NB4 (cell line): ENCODE measurements at regions not wholly inside any gene's neighbourhood (a gene's known extent, or its start where the extent isn't known, plus 50 kb on each side); places are given as distances from the start of the nearest gene placed in this dataset.

Experiments used
- DNase-seq: peaks from one replicate; pipeline ENCODE4 v3.0.0; 2010; ENCODE audit warnings: low read depth
- H3K4me3 ChIP-seq: one replicate; pipeline ENCODE4 v1.5.1; 2011; ENCODE audit warnings: mild to moderate bottlenecking, low read depth, low read length, moderate library complexity
- MYC ChIP-seq: IDR thresholded peaks from 2 replicates; pipeline ENCODE4 v1.6.1; 2011; ENCODE audit warnings: low read depth, low read length
- POLR2A ChIP-seq: IDR thresholded peaks from 2 replicates; pipeline ENCODE4 v1.6.1; 2011; ENCODE audit warnings: mild to moderate bottlenecking; ENCODE audit not compliant: insufficient read length; ENCODE audit errors: extremely low read depth
- TF ChIP-seq, protein P1 (sequence below): IDR thresholded peaks from one replicate; pipeline ENCODE4 v1.5.1; 2012; ENCODE audit warnings: low read depth, low read length
- TF ChIP-seq, protein P2 (sequence below): IDR thresholded peaks from 2 replicates; pipeline ENCODE4 v1.6.1; 2011; ENCODE audit warnings: low read depth, low read length

DNA sequence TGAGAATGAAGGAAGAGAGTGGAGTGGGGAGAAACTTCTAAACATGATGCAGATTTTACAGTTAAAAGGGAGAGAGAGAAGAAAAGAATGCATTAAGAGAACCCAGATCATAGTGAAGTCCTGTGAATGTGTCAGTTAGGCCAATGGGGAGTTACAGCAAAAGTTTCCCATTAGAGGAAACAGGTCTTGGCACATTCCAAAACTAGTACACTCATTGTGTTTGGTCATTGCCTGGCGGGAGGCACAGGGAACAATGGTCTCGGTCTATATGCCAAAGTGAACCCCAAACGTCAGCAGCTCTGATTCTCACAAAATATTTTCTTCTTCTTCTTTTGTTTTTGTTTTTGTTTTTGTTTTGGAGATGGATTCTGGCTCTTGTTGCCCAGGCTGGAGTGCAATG lies 284.5 kb upstream of the CTSO start:
- no peak for DNase-seq
- no peak overlapping the region for H3K4me3 ChIP-seq
- TF ChIP-seq, protein P1, sequence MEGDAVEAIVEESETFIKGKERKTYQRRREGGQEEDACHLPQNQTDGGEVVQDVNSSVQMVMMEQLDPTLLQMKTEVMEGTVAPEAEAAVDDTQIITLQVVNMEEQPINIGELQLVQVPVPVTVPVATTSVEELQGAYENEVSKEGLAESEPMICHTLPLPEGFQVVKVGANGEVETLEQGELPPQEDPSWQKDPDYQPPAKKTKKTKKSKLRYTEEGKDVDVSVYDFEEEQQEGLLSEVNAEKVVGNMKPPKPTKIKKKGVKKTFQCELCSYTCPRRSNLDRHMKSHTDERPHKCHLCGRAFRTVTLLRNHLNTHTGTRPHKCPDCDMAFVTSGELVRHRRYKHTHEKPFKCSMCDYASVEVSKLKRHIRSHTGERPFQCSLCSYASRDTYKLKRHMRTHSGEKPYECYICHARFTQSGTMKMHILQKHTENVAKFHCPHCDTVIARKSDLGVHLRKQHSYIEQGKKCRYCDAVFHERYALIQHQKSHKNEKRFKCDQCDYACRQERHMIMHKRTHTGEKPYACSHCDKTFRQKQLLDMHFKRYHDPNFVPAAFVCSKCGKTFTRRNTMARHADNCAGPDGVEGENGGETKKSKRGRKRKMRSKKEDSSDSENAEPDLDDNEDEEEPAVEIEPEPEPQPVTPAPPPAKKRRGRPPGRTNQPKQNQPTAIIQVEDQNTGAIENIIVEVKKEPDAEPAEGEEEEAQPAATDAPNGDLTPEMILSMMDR: no peak
- no peak for TF ChIP-seq POLR2A
- no peak for TF ChIP-seq MYC
- TF ChIP-seq, protein P2, sequence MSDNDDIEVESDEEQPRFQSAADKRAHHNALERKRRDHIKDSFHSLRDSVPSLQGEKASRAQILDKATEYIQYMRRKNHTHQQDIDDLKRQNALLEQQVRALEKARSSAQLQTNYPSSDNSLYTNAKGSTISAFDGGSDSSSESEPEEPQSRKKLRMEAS: no peak

DNA sequence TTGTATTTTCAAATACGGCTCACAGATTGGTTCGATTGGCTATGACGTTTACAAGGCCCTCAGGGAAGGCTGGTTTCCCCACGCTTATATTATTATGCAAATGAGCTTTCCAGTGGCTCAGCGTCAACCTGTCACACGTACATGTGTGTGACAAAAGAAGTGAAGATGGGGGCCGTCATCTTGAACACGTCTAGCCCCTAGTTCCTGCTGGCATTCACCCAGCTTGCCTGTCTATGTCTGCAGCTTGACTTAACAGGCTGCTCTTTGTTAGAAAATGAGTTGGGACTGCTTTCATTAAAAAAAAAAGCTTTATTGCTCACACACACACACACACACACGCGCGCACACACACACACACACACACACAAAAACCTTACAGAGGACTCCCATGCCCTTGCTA lies 283.6 kb upstream of the CTSO start:
- DNase-seq: no peak
- H3K4me3 ChIP-seq: no peak overlapping the region
- TF ChIP-seq, protein P1: no peak
- TF ChIP-seq MYC (no peak), POLR2A (no peak)

DNA sequence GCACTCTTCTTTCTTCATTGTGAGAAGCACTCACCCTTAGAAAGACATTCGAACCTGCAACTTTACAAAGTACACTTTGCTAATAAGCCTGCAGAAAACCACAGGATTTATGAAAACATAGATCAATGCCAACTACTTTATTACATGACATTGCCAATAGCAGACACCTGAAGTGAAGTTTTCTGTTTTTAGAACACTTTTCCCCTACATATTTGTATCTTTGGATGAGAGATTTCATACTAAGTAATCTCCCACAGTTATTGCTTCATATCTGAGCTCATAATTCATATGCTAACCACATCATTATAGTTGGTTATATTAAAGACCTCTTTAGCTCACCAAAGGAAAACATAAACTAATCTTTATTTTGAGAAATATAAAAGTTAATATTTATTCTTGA lies 276.5 kb upstream of the CTSO start:
- no peak for DNase-seq
- no peak overlapping the region for H3K4me3 ChIP-seq
- TF ChIP-seq, protein P1: no peak
- TF ChIP-seq MYC: no peak
- TF ChIP-seq, protein P2: no peak

DNA sequence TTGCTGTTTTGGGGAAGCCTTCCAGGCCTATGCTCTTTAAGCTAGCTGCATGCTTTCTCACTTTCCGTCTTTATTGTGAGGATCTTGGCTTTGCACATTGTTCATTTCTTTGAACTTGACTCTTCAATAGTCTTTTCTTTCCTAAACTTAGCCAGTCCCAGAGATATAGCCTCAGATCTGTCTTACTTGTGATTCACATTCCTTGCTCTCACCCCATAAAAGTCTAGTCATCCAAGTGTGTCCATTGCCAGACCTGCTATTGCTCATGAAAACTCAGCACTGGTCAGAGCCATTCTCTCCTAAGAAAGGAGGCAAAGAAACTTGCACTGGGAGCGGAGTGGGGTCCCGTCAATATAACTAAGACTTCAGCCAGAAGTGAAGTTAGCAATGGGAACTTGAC lies 275.0 kb upstream of the CTSO start:
- no peak for DNase-seq
- TF ChIP-seq MYC (no peak), POLR2A (no peak)
- TF ChIP-seq, protein P2: no peak
- TF ChIP-seq, protein P1: no peak
- no peak overlapping the region for H3K4me3 ChIP-seq

DNA sequence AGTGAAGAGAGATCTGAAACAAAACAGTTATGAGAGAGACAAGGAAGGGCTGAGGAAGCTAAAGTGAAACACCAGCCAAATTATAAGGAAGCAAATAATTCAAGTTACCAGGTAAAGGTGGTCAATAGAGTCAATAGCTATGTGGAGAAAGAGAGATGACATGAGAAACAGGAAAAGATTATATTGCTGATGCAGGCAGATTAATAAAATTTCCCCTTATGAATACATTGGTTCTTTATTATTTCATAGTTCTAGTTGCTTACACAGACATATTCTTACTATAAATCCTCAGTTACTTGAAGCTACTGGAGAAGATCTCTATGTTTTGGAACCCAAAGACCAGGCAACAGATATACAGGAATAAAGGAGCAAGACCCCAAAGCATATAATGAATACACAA lies 273.7 kb upstream of the CTSO start:
- no peak for TF ChIP-seq MYC
- TF ChIP-seq, protein P1: no peak
- TF ChIP-seq, protein P2: no peak
- TF ChIP-seq POLR2A: no peak
- DNase-seq: no peak
- no peak overlapping the region for H3K4me3 ChIP-seq

DNA sequence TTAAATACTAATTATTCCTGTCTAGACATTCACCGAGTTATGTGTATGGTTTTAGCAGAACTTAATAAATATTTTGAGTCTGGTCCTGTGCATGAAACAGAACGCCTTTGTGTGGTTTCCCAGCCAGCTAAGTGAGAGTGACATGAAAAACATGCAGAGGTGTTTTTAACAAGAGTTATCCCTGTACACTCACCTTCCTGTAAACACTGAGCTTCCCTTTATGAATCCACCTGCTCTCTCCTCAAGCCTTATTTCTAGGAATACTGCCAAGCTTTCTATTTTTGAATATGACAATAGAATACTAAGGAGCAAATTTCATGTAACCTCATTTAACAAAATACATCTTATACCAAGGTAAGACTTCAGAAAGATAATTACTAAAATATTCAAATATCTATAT lies 270.3 kb upstream of the CTSO start:
- DNase-seq: no peak
- TF ChIP-seq MYC (no peak), POLR2A (no peak)
- TF ChIP-seq, protein P2: no peak
- TF ChIP-seq, protein P1: no peak
- no peak overlapping the region for H3K4me3 ChIP-seq
